HepG2 (cell line): ENCODE measurements at regions not wholly inside any gene's neighbourhood (a gene's known extent, or its start where the extent isn't known, plus 50 kb on each side); places are given as distances from the start of the nearest gene placed in this dataset.

Experiments used
- ATAC-seq: fragments of 200-7000 bp; cut with Tn5 transposase; 3 replicates; pipeline ENCODE4 v1.9.1; 2020; ENCODE audit warnings: mild to moderate bottlenecking, moderate library complexity
- BruUV-seq: library from RNA; stranded (reverse); fragments of 400-500 nt; replicated peaks from 2 replicates; lab custom pipeline; 2021; lab: Mats Ljungman, UMichigan
- CTCF ChIA-PET: fragments of 300-600 bp; formaldehyde crosslinking; extraction: SDS; loops from one replicate; lab custom pipeline; 2021; ENCODE audit warnings: low total read pairs, inconsistent platforms, low intra/inter-chr PET ratio; lab: Yijun Ruan, JAX
- POLR2A ChIA-PET: fragments of 350-600 bp; sonication (Branson Sonifier 250); formaldehyde crosslinking; loops from one replicate; lab custom pipeline; 2020; ENCODE audit warnings: antibody characterized with exemption, inconsistent platforms; lab: Yijun Ruan, JAX
- DNase-seq: peaks from one replicate; pipeline ENCODE4 v3.0.0-alpha.2; 2015; ENCODE audit warnings: low spot score
- FAIRE-seq: peaks from 3 replicates; lab custom pipeline; 2011; peaks lifted over from hg19 to GRCh38; lab: Jason Lieb, UNC
- H2AFZ ChIP-seq: one replicate; pipeline ENCODE4 v1.6.1; 2011; ENCODE audit warnings: low read length, inconsistent platforms
- H3K27ac ChIP-seq: fragments of 300-600 bp; 3 replicates; pipeline ENCODE4 v1.8.0; 2011; ENCODE audit warnings: mixed run types, mild to moderate bottlenecking, mixed read lengths, low read length, inconsistent platforms; ENCODE audit not compliant: insufficient read depth; ENCODE audit errors: extremely low read length
- H3K27me3 ChIP-seq, 2 experiments: fragments of 200-600 bp in 1 of 2; 2 replicates in 1 of 2; 3 replicates in 1 of 2; pipeline versions ENCODE4 v1.6.0 to v1.8.0; 2011; ENCODE audit warnings: low read length in 2 of 2, mild to moderate bottlenecking in 2 of 2, moderate library complexity in 2 of 2, inconsistent platforms in 1 of 2; ENCODE audit not compliant: insufficient read depth in 2 of 2, control insufficient read depth in 1 of 2
- H3K36me3 ChIP-seq, 2 experiments: fragments of 200-600 bp in 1 of 2; replicated peaks in 1 of 2; 2 replicates in 1 of 2; 3 replicates in 1 of 2; pipeline versions ENCODE4 v1.5.1 to v1.8.0; 2011; ENCODE audit warnings: low read length in 2 of 2, inconsistent platforms in 1 of 2; ENCODE audit not compliant: insufficient read depth in 2 of 2, control insufficient read depth in 1 of 2
- H3K4me1 ChIP-seq: 2 replicates; pipeline ENCODE4 v1.5.1; 2012; ENCODE audit warnings: low read length, inconsistent platforms; ENCODE audit not compliant: insufficient read depth
- H3K4me2 ChIP-seq: 2 replicates; pipeline ENCODE4 v1.6.0; 2011; ENCODE audit warnings: low read depth, low read length, inconsistent platforms
- H3K4me3 ChIP-seq, 3 experiments: fragments of 200-600 bp in 1 of 3; sonication (generic), shearing (Covaris generic) in 1 of 3; replicated peaks in 1 of 3; 2 replicates each; pipeline ENCODE4 v1.5.1; 2011 to 2016; ENCODE audit warnings: low read length in 3 of 3, inconsistent platforms in 2 of 3, low read depth in 2 of 3, mild to moderate bottlenecking in 2 of 3, control low read depth in 1 of 3, mixed read lengths in 1 of 3; ENCODE audit not compliant: insufficient read depth in 1 of 3
- H3K79me2 ChIP-seq: one replicate; pipeline ENCODE4 v1.6.1; 2011; ENCODE audit warnings: low read length, inconsistent platforms; ENCODE audit not compliant: insufficient read depth
- H3K9ac ChIP-seq: 2 replicates; pipeline ENCODE4 v1.6.0; 2011; ENCODE audit warnings: mild to moderate bottlenecking, low read depth, low read length, inconsistent platforms; ENCODE audit not compliant: insufficient read depth
- H3K9me3 ChIP-seq: 2 replicates; pipeline ENCODE4 v1.5.1; 2012; ENCODE audit warnings: mild to moderate bottlenecking, low read length
- H4K20me1 ChIP-seq: 2 replicates; pipeline ENCODE4 v1.6.0; 2011; ENCODE audit warnings: inconsistent platforms, mild to moderate bottlenecking, low read length, moderate library complexity; ENCODE audit not compliant: insufficient read depth
- ARID2 ChIP-seq: sonication (generic); formaldehyde crosslinking; IDR thresholded peaks from 2 replicates; pipeline ENCODE4 v1.8.1; 2022; ENCODE audit warnings: mild to moderate bottlenecking, missing genetic modification reagents, borderline replicate concordance
- ATF7 ChIP-seq, 2 experiments: fragments of 450-650 bp in 1 of 2; sonication (generic) in 1 of 2; formaldehyde crosslinking in 1 of 2; IDR thresholded peaks; 2 replicates each; pipeline versions ENCODE4 v1.4.0 to v1.6.1; 2016 to 2020; ENCODE audit warnings: antibody characterized with exemption in 1 of 2, mild to moderate bottlenecking in 1 of 2, missing genetic modification reagents in 1 of 2
- CREB1 ChIP-seq, 2 experiments: fragments of 450-650 bp in 1 of 2; IDR thresholded peaks; 2 replicates each; pipeline ENCODE4 v1.6.1; 2016 to 2017; ENCODE audit warnings: control low read depth in 1 of 2, mild to moderate bottlenecking in 1 of 2, missing compliant biosample characterization in 1 of 2, missing genetic modification characterization in 1 of 2
- GATAD2A ChIP-seq: IDR thresholded peaks from 2 replicates; pipeline ENCODE4 v1.6.1; 2016
- IKZF5 ChIP-seq: IDR thresholded peaks from 2 replicates; pipeline ENCODE4 v1.6.1; 2018; ENCODE audit warnings: missing genetic modification reagents, mild to moderate bottlenecking, missing compliant biosample characterization
- MNT ChIP-seq: fragments of 450-650 bp; IDR thresholded peaks from 2 replicates; pipeline ENCODE4 v1.6.1; 2016
- NPAS2 ChIP-seq: sonication (generic); formaldehyde crosslinking; IDR thresholded peaks from 2 replicates; pipeline ENCODE4 v1.8.0; 2022; ENCODE audit warnings: mild to moderate bottlenecking, missing genetic modification reagents, borderline replicate concordance
- NR3C1 ChIP-seq: sonication (generic); formaldehyde crosslinking; IDR thresholded peaks from 2 replicates; pipeline ENCODE4 v1.4.0; 2020; ENCODE audit warnings: missing genetic modification reagents
- PHF8 ChIP-seq: sonication (generic); formaldehyde crosslinking; IDR thresholded peaks from 2 replicates; pipeline ENCODE4 v1.5.0; 2020; ENCODE audit warnings: missing genetic modification reagents
- SKI ChIP-seq: fragments of 450-650 bp; IDR thresholded peaks from one replicate; pipeline ENCODE4 v1.6.1; 2018; ENCODE audit warnings: mild to moderate bottlenecking; ENCODE audit not compliant: partially characterized antibody
- SNAPC2 ChIP-seq: sonication (generic); formaldehyde crosslinking; IDR thresholded peaks from 2 replicates; pipeline ENCODE4 v1.8.1; 2022; ENCODE audit warnings: mild to moderate bottlenecking, missing genetic modification reagents
- ZNF574 ChIP-seq: sonication (generic); formaldehyde crosslinking; IDR thresholded peaks from 2 replicates; pipeline ENCODE4 v1.4.0; 2020; ENCODE audit warnings: missing genetic modification reagents
- WGBS: methylation state at CpG from one replicate; pipeline ENCODE4 v1.1.6; 2017; ENCODE audit warnings: low lambda C conversion rate; 5-methylcytosine and 5-hydroxymethylcytosine counted together
- in situ Hi-C: cut with HindIII; loops from 2 replicates; pipeline ENCODE4 v1.10.0; 2017; ENCODE audit warnings: low pct_unique_long_range_greater_than_20kb; ENCODE audit not compliant: extremely low pct_ligation_motif_present
- intact Hi-C: fragments of 100-400 bp; cut with micrococcal nuclease; formaldehyde crosslinking; loops from one replicate; pipeline ENCODE4 v1.10.0; 2022; ENCODE audit not compliant: unreplicated experiment

DNA sequence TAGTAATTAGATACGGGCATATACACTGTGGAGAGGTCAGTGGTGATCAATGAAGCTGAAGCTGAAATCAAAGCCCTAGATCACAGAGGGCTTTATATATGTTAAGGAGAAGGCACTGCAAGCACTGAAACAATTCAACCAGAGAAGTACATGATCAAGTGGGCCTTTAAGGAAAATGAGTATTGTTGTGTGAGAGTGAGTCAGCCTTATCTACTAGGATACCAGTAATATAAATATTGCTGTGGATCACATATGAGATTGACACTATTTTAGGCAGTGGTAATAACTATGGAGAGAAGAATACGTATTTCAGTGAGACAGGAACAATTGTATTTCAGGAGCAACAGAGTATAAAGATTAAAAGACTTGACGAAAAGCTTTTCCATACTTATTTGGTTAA lies 1172.2 kb upstream of the GJE1 start:
- TF ChIP-seq NR3C1 (CRISPR knock-in tag) (no peak), NPAS2 (no peak), ZNF574 (no peak)
- FAIRE-seq: no peak
- no peak overlapping the region for H3K4me3 ChIP-seq
- H3K36me3 ChIP-seq: no peaks in the 10 kb centered on the region
- CTCF ChIA-PET: no interaction called here
- H3K27ac ChIP-seq: no peak overlapping the region
- in situ Hi-C loops (no loop called here), intact Hi-C loops (no loop called here)
- H3K9ac ChIP-seq: no peak overlapping the region
- no peak for DNase-seq
- POLR2A ChIA-PET: no interaction called here
- H4K20me1 ChIP-seq: no peaks in the 10 kb centered on the region
- no peaks in the 10 kb centered on the region for H3K9me3 ChIP-seq
- 2% methylated on average over 3 of the region's 3 CpGs for WGBS
- H3K4me1 ChIP-seq: no peaks in the 10 kb centered on the region
- no peaks in the 10 kb centered on the region for H3K27me3 ChIP-seq
- ATAC-seq: no peak
- H3K79me2 ChIP-seq: no peaks in the 10 kb centered on the region
- no TSS peak for BruUV-seq
- H3K4me2 ChIP-seq: no peak overlapping the region
- H2AFZ ChIP-seq: no peak overlapping the region

DNA sequence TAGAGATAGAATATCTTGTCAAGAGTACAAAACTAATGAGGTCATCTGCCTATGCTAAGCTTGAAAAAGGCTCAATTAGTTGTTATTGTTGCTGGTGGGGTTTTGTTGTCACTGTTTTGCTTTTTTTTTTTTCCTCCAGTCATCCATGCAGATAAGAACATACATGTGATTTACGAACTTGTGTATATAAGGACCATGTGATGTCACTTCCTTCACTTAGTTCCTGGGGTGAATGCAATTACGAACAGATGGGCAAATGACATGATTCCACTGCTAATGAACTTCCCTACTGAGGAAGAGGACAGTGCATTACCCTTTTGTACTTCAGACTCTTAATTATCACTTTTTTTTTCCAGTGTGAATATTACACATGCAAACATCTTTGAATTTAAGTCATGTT lies 1175.3 kb upstream of the GJE1 start:
- in situ Hi-C loops (no loop called here), intact Hi-C loops (no loop called here)
- ChIA-PET POLR2A (no interaction called here), CTCF (no interaction called here)
- no peak for ATAC-seq
- H2AFZ ChIP-seq: no peak overlapping the region
- H3K27ac ChIP-seq: no peak overlapping the region
- H3K79me2 ChIP-seq: no peaks in the 10 kb centered on the region
- BruUV-seq: no TSS peak
- no peak overlapping the region for H3K4me2 ChIP-seq
- no peaks in the 10 kb centered on the region for H4K20me1 ChIP-seq
- no peak for FAIRE-seq
- 1% methylated on average over 2 of the region's 2 CpGs for WGBS
- H3K9me3 ChIP-seq: peaks cover 8% of the 10 kb centered on the region
- H3K9ac ChIP-seq: no peak overlapping the region
- H3K27me3 ChIP-seq: no peaks in the 10 kb centered on the region
- DNase-seq: no peak
- H3K4me3 ChIP-seq: no peak overlapping the region
- H3K4me1 ChIP-seq: no peaks in the 10 kb centered on the region
- H3K36me3 ChIP-seq: no peaks in the 10 kb centered on the region
- TF ChIP-seq ATF7 (IDR thresholded peaks at IDR 0.05): 0 out of 2 replicates have a peak, but pooled peaks have one; percentile 10
- TF ChIP-seq ATF7 (CRISPR knock-in tag; IDR thresholded peaks at IDR 0.05): no peak
- TF ChIP-seq ARID2 (CRISPR knock-in tag): no peak
- no peak for TF ChIP-seq SNAPC2
- TF ChIP-seq SKI: no peak
- TF ChIP-seq PHF8: no peak
- TF ChIP-seq GATAD2A (CRISPR knock-in tag): no peak
- TF ChIP-seq MNT: peak; percentile 88
- TF ChIP-seq CREB1 (IDR thresholded peaks at IDR 0.05): 0 out of 2 replicates have a peak, but pooled peaks have one; percentile 49
- TF ChIP-seq CREB1 (CRISPR knock-in tag; IDR thresholded peaks at IDR 0.05): no peak
- TF ChIP-seq IKZF5 (CRISPR knock-in tag): no peak
